Loucy (cell line): ENCODE measurements at regions not wholly inside any gene's neighbourhood (a gene's known extent, or its start where the extent isn't known, plus 50 kb on each side); places are given as distances from the start of the nearest gene placed in this dataset.

Experiments used
- H2AFZ ChIP-seq: fragments of 200-600 bp; sonication (generic); 2 replicates; pipeline ENCODE4 v1.6.0; 2016; ENCODE audit warnings: antibody characterized with exemption, mild to moderate bottlenecking, low read length, moderate library complexity
- H3F3A ChIP-seq: fragments of 200-600 bp; 2 replicates; pipeline ENCODE4 v1.6.0; 2016; ENCODE audit warnings: antibody characterized with exemption, low read depth, mild to moderate bottlenecking
- H3K27me3 ChIP-seq: fragments of 200-600 bp; sonication (generic); 2 replicates; pipeline ENCODE4 v1.6.1; 2014; ENCODE audit warnings: low read length, mild to moderate bottlenecking; ENCODE audit not compliant: insufficient read depth, poor library complexity, severe bottlenecking
- H3K36me3 ChIP-seq: fragments of 200-600 bp; sonication (generic); 2 replicates; pipeline ENCODE4 v1.6.1; 2016; ENCODE audit warnings: low read length; ENCODE audit not compliant: insufficient read depth
- H3K4me1 ChIP-seq: fragments of 200-600 bp; sonication (generic); 2 replicates; pipeline ENCODE4 v1.5.1; 2014; ENCODE audit warnings: low read length, mild to moderate bottlenecking; ENCODE audit not compliant: insufficient read depth, poor library complexity, severe bottlenecking
- H3K4me2 ChIP-seq: fragments of 200-600 bp; sonication (generic); 2 replicates; pipeline ENCODE4 v1.6.0; 2014; ENCODE audit warnings: antibody characterized with exemption, low read length, low read depth, mild to moderate bottlenecking; ENCODE audit not compliant: poor library complexity, severe bottlenecking
- H3K4me3 ChIP-seq: fragments of 200-600 bp; sonication (generic); 2 replicates; pipeline ENCODE4 v1.5.1; 2014; ENCODE audit warnings: low read length, mild to moderate bottlenecking, mixed read lengths; ENCODE audit not compliant: poor library complexity, severe bottlenecking
- H3K79me2 ChIP-seq: fragments of 200-600 bp; sonication (generic); 2 replicates; pipeline ENCODE4 v1.6.1; 2014; ENCODE audit warnings: low read length; ENCODE audit not compliant: insufficient read depth
- H3K9ac ChIP-seq: fragments of 200-600 bp; sonication (generic); 2 replicates; pipeline ENCODE4 v1.6.0; 2014; ENCODE audit warnings: mild to moderate bottlenecking, low read depth, low read length, moderate library complexity; ENCODE audit not compliant: poor library complexity, severe bottlenecking
- H3K9me2 ChIP-seq: fragments of 200-600 bp; sonication (generic); replicated peaks from 2 replicates; pipeline ENCODE4 v1.6.1; 2016; ENCODE audit warnings: low read depth, low read length, mixed read lengths
- H3K9me3 ChIP-seq: fragments of 200-600 bp; sonication (generic); 2 replicates; pipeline ENCODE4 v1.6.1; 2014; ENCODE audit warnings: mild to moderate bottlenecking, antibody characterized with exemption, low read length, low read depth; ENCODE audit not compliant: insufficient read depth
- H4K20me1 ChIP-seq: fragments of 200-600 bp; sonication (generic); 2 replicates; pipeline ENCODE4 v1.6.0; 2014; ENCODE audit warnings: antibody characterized with exemption, low read length, mild to moderate bottlenecking; ENCODE audit not compliant: insufficient read depth, poor library complexity, severe bottlenecking
- CTCF ChIP-seq: fragments of 200-600 bp; sonication (generic); conservative IDR thresholded peaks from 2 replicates; pipeline ENCODE4 v1.5.1; 2014; ENCODE audit warnings: mild to moderate bottlenecking, antibody characterized with exemption, low read length
- EZH2phosphoT487 ChIP-seq: fragments of 200-600 bp; IDR thresholded peaks from 2 replicates; pipeline ENCODE4 v1.6.1; 2018; ENCODE audit warnings: antibody characterized with exemption, mild to moderate bottlenecking, moderate library complexity, borderline replicate concordance

GRCh38 chr13:50437252-50437651 is 406.2 kb downstream of the DLEU7 start:
- no peaks in the 10 kb centered on the region for H3K9me2 ChIP-seq
- no peaks in the 10 kb centered on the region for H3F3A ChIP-seq
- no peak overlapping the region for H2AFZ ChIP-seq

GRCh38 chr13:50438351-50438750 is 405.1 kb downstream of the DLEU7 start:
- Histone ChIP-seq H2AFZ (no peak overlapping the region), H3K36me3 (no peaks in the 10 kb centered on the region), H3F3A (no peaks in the 10 kb centered on the region), H3K27me3 (no peaks in the 10 kb centered on the region), H3K4me2 (no peak overlapping the region), H3K79me2 (0 out of 2 replicates have a peak, but pooled peaks cover 2% of the 10 kb centered on the region), H3K9ac (no peak overlapping the region), H3K4me3 (no peak overlapping the region), H3K9me2 (no peaks in the 10 kb centered on the region), H4K20me1 (no peaks in the 10 kb centered on the region), H3K9me3 (no peaks in the 10 kb centered on the region; the same call in 1 of the 2 replicates), H3K4me1 (peaks cover 7% of the 10 kb centered on the region)
- TF ChIP-seq CTCF (no peak), EZH2phosphoT487 (no peak)

More at GRCh38 chr13:50437252-50437651, 406.2 kb downstream of the DLEU7 start:
- Histone ChIP-seq H3K4me1 (no peaks in the 10 kb centered on the region), H3K9ac (no peak overlapping the region), H4K20me1 (no peaks in the 10 kb centered on the region), H3K9me3 (no peaks in the 10 kb centered on the region; the same call in 1 of the 2 replicates), H3K79me2 (0 out of 2 replicates have a peak, but pooled peaks cover 2% of the 10 kb centered on the region), H3K4me2 (no peak overlapping the region), H3K27me3 (no peaks in the 10 kb centered on the region), H3K36me3 (no peaks in the 10 kb centered on the region), H3K4me3 (no peak overlapping the region)
- TF ChIP-seq CTCF: no peak
- TF ChIP-seq EZH2phosphoT487: no peak

DNA sequence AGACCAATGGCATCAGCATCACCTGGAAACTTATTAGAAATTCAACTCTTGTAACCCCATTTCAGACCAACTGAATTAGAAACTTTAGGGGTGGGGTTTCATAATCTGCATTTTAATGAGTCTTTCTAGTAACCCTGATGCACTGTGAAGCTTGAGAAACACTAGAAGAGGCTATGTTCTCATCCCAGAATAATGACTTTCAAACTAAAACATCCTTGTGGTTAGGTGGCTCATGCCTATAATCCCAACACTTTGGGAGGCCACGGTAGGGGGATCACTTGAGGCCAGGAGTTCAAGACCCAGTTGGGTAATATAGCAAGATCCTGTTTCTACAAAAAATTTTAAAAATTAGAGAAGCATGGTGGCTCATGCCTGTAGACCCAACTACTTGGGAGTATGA is 402.4 kb downstream of the DLEU7 start:
- H4K20me1 ChIP-seq: no peaks in the 10 kb centered on the region
- peaks cover 7% of the 10 kb centered on the region for H3K4me1 ChIP-seq
- TF ChIP-seq CTCF (no peak), EZH2phosphoT487 (no peak)

More for the DNA sequence above, 402.4 kb downstream of the DLEU7 start:
- H3K79me2 ChIP-seq: 0 out of 2 replicates have a peak, but pooled peaks cover 2% of the 10 kb centered on the region
- H3K9me2 ChIP-seq: no peaks in the 10 kb centered on the region
- no peak overlapping the region for H3K9ac ChIP-seq
- H3K4me3 ChIP-seq: no peak overlapping the region
- H3K36me3 ChIP-seq: no peaks in the 10 kb centered on the region
- H2AFZ ChIP-seq: no peak overlapping the region
- no peaks in the 10 kb centered on the region for H3K9me3 ChIP-seq
- no peak overlapping the region for H3K4me2 ChIP-seq
- H3F3A ChIP-seq: no peaks in the 10 kb centered on the region
- no peaks in the 10 kb centered on the region for H3K27me3 ChIP-seq
